HEK293T (cell line): ENCODE measurements at regions not wholly inside any gene's neighbourhood (a gene's known extent, or its start where the extent isn't known, plus 50 kb on each side); places are given as distances from the start of the nearest gene placed in this dataset.

Experiments used
- ARNT ChIP-seq: fragments of 450-650 bp; IDR thresholded peaks from 2 replicates; pipeline ENCODE4 v1.6.1; 2017; ENCODE audit warnings: mild to moderate bottlenecking
- BHLHE40 ChIP-seq: fragments of 450-650 bp; IDR thresholded peaks from 2 replicates; pipeline ENCODE4 v1.6.1; 2016; ENCODE audit warnings: mild to moderate bottlenecking, moderate library complexity, borderline replicate concordance
- ELF4 ChIP-seq: fragments of 450-650 bp; IDR thresholded peaks from 2 replicates; pipeline ENCODE4 v1.6.1; 2017; ENCODE audit warnings: antibody characterized with exemption
- FOXA1 ChIP-seq: fragments of 450-650 bp; IDR thresholded peaks from 2 replicates; pipeline ENCODE4 v1.6.1; 2016; ENCODE audit warnings: mild to moderate bottlenecking
- FOXK2 ChIP-seq: fragments of 450-650 bp; IDR thresholded peaks from 2 replicates; pipeline ENCODE4 v1.6.1; 2016; ENCODE audit warnings: mild to moderate bottlenecking
- FOXM1 ChIP-seq: fragments of 450-650 bp; IDR thresholded peaks from 2 replicates; pipeline ENCODE4 v1.6.1; 2017; ENCODE audit warnings: mild to moderate bottlenecking, borderline replicate concordance
- HDGF ChIP-seq: fragments of 450-650 bp; IDR thresholded peaks from 2 replicates; pipeline ENCODE4 v1.6.1; 2017; ENCODE audit warnings: antibody characterized with exemption, borderline replicate concordance
- L3MBTL2 ChIP-seq: fragments of 450-650 bp; conservative IDR thresholded peaks from 2 replicates; pipeline ENCODE4 v1.6.1; 2016; ENCODE audit warnings: mild to moderate bottlenecking
- LEF1 ChIP-seq: fragments of 450-650 bp; IDR thresholded peaks from 2 replicates; pipeline ENCODE4 v1.6.1; 2017; ENCODE audit warnings: mild to moderate bottlenecking, borderline replicate concordance
- SP1 ChIP-seq: fragments of 450-650 bp; IDR thresholded peaks from 2 replicates; pipeline ENCODE4 v1.6.1; 2017
- SUZ12 ChIP-seq: fragments of 450-650 bp; IDR thresholded peaks from 2 replicates; pipeline ENCODE4 v1.6.1; 2016; ENCODE audit warnings: mild to moderate bottlenecking
- TARDBP ChIP-seq: fragments of 450-650 bp; IDR thresholded peaks from 2 replicates; pipeline ENCODE4 v1.6.1; 2016
- ZNF384 ChIP-seq: fragments of 450-650 bp; IDR thresholded peaks from 2 replicates; pipeline ENCODE4 v1.6.1; 2016

DNA sequence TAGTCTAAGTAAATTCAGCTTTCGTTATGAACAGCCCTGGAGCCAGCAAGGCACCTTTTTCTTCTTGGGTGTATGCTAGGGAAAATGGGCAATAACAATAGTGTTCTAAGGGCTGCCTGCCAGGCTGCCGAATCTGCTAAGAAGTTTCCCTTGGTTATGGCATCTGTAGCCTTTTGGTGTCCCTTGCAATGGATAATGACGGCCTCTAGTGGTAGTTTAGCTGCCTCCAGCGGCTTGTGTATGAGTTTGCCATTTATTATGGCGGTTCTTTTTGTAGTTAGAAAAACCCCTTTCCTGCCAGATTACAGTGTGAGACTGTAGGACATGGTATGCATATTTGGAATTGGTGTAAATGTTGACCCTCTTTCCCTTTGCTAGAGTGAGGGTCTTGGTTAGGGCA lies 78.9 kb upstream of the SPIN4 start:
- no peak for TF ChIP-seq TARDBP
- TF ChIP-seq FOXM1, result no peak
- no peak for TF ChIP-seq BHLHE40
- TF ChIP-seq ELF4, result no peak
- no peak for TF ChIP-seq ARNT
- no peak for TF ChIP-seq FOXA1
- no peak for TF ChIP-seq L3MBTL2
- TF ChIP-seq ZNF384, result no peak
- no peak for TF ChIP-seq SP1
- no peak for TF ChIP-seq SUZ12
- no peak for TF ChIP-seq FOXK2
- TF ChIP-seq LEF1, result no peak
- no peak for TF ChIP-seq HDGF
